Astrocyte of the hippocampus (primary cell): ENCODE measurements at regions not wholly inside any gene's neighbourhood (a gene's known extent, or its start where the extent isn't known, plus 50 kb on each side); places are given as distances from the start of the nearest gene placed in this dataset.
A peak's percentile ranks its signal among the peaks of the same experiment; 100 is the strongest.

Experiments
- DNase-seq: peaks from one replicate; pipeline ENCODE4 v3.0.0; 2011; ENCODE audit warnings: low read depth, low spot score

DNA sequence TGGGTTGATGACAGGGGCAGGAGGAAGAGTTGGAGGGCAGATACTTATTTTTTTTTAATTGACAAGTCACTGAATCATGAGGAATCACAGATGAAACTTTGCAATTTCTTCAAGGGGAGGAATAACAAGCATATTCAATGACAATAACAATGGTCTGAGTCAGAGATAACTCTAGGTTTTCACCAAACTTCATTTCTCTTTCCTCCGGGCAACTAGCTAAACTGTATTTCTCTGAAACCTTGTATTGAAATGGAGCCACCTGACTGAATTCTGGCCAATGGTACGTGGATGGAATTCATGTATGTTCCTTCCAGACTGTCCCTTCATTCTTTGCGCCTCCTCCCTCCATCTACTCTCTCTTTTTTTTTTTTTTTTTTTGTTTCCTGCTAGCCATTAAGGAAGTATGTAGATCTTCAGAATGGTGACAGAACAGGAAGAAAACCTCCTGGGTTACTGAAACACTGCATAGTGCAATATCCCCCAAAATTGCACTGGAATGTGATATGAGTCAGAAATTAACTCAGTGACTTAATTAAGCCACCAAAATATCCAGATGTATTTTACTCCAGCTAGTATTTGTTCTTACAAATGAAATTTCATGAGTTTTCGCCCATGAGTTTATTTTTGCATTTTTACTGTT is 495.4 kb downstream of the OTOL1 start:
- no peak for DNase-seq

DNA sequence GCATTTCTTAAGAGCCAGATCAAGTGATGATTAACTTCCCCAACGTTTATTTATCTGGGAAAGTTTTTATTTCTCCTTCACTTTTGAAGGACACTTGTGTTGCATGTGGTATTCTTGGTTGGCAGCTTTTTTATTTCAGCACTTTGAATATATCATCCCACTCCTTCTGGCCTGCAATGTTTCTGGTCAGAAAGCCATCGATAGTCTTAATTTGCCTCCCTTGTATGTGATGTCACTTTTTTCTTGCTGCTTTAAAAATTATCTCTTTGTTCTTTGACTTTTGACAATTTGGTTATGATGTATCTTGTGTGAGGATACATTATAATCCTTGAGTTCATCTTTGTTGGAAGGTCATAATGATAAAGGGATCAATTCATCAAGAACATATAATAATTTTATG is 503.2 kb downstream of the OTOL1 start:
- DNase-seq: no peak

DNA sequence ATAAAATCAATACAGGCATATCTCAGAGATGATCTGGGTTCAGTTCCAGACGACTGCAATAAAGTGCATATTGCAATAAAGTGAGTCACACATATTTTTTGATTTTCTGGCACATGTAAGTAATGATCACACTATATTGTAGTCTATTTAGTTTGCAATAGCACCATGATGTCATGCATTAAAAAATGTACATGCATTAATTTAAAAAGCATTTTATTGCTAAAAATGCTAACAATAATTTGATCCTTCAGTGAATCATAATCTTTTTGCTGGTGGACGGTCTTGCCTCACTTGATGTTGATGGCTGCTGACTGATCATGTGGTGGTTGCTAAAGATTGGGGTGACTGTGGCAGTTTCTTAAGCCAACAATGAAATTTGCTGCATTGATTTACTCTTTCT is 511.1 kb downstream of the OTOL1 start:
- no peak for DNase-seq

DNA sequence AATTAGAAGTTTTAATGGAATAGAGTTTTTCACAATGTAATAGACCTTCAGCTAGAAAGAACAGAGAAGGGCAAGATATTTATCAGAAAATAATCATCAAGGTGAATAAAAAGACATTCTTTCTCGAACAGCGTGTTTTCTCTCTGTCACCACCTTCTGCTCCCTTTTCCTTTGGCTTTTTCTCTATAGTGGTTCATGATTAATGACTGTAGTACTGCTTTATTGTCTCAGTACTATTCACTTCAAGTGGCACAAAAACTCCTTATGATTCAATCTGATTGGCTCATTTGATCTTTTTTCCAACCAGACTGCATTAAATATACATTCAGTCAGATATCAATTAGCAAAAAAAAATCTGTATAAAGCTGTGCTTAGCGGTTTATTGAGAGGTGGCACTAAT is 516.0 kb downstream of the OTOL1 start:
- no peak for DNase-seq

DNA sequence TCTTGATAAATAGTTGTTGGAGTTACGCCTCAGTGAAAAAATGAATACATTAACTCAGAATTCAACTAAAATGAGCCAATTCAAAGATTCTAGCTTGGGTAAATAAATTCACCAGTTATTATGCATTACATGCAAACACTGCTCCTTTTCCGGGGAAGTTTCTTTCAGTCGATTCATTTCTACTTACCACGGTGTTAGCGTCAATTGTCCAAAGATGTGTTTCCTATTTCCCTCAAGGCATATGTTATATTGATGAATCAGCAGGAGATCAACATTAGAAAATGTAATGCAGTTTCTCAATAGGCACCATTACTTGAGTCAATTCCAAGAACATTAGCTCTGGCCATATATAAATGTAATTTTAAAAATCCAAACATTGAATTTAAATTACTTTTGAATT is 517.7 kb downstream of the OTOL1 start:
- no peak for DNase-seq

GRCh38 chr3:162015856-162016255 is 519.2 kb downstream of the OTOL1 start:
- no peak for DNase-seq

DNA sequence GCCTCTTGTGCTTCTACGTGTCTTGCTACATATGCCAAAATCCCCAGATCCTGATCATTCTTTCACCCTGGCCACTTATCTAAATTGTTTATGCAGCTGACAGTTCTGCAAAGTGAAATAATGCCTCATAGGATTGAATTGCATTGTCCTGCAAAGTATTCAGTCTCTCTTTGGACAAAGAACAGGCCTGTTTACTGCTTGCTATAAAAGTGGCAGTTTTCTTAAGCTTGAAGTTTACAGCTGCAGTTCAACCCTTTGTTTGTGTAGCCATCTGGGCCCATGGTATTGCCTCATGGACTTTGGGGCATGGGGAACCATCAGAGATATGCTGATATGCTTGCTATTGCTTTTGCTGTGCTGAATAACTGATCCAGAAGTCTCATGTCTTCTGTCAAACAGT is 523.2 kb downstream of the OTOL1 start:
- DNase-seq: no peak

- no peak for DNase-seq
These were observed 524.6 kb downstream of the OTOL1 start for GRCh38 chr3:162021206-162021605.

DNA sequence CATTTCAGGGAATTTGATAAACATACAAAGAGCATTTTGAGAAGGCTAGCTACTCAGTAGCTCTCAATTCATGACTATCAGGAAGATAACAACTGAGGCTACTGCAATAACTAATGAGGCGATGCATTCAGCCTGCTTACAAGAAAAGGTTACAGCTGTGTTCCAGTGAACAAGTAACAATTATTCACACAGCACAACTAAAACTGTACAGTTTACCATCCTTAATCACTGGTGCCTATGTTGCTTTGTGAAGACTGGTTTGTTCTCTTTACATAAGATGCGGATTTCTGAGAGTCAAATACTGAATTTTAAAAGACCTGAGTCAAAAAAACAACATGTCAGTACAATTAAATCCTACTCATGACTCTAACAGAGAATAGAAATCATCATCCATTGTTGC is 526.3 kb downstream of the OTOL1 start:
- DNase-seq: no peak

GRCh38 chr3:162029736-162030135 is 533.1 kb downstream of the OTOL1 start:
- DNase-seq: no peak

GRCh38 chr3:162034368-162034767 is 537.8 kb downstream of the OTOL1 start:
- peak; percentile 87 for DNase-seq

DNA sequence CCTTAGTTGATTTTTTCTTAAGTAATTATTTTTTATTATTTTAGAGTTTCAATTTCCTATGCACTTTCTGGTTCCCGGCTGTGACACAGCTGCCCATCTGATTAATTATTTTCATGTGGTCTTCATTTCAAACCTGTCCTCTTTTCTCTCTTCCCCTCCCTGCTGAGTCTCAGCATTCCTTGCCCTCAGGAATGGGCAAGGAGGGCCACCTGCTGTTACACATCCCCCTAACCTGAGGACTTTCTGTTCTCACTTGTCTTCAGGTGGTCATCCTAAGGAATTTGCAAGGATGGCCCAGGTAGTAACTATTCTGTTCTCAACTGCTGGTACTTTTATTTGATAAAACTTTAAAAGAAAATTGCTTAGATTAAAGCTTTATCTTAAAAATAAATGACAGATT is 545.0 kb downstream of the OTOL1 start:
- no peak for DNase-seq

GRCh38 chr3:162052636-162053035 is 556.0 kb downstream of the OTOL1 start:
- DNase-seq: peak; percentile 9

DNA sequence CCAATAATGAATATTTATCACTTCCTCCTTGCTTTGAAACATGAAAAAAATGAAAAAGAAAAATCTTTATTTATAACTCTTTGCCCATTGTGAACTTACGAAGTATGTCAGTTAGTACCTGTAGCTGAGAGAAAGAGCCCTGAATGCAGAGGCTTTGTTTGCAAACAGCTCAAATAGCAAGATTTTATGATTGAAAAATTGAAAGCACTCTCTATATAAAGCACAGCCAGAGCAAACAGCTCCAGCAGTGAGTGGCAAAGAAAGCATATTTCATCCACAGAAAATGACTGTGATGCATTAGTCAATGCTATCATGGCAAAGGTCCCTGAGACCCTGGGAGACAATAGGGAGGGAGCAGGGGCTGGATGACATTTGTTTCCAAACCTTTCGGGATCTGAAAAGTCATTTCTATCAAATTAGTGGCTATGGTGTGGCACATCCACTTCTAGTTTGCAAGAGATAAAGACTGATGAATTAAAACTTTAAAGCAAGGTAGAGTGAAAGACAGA is 576.1 kb downstream of the OTOL1 start:
- DNase-seq: no peak

GRCh38 chr3:162073422-162073975 is 576.9 kb downstream of the OTOL1 start:
- no peak for DNase-seq

GRCh38 chr3:162077108-162077507 is 580.5 kb downstream of the OTOL1 start:
- DNase-seq: no peak

DNA sequence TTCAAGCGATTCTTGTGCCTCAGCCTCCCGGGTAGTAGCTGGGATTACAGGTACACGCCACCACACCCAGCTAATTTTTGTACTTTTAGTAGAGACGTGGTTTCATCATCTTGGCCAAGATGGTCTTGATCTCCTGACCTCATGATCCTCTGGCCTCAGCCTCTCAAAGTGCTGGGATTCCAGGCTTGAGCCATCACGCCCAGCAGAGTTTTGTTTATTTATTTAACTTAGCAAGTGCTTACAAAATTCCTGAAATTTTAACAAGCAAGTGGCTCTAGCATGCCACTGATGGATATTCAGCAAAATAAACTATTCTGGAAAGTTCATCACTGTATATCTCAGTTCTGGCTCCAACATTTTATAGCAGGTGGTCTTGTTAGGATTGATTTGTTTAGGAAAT is 585.9 kb downstream of the OTOL1 start:
- no peak for DNase-seq

GRCh38 chr3:162087361-162087760 is 590.8 kb downstream of the OTOL1 start:
- no peak for DNase-seq

GRCh38 chr3:162092751-162093150 is 596.1 kb downstream of the OTOL1 start:
- no peak for DNase-seq

DNA sequence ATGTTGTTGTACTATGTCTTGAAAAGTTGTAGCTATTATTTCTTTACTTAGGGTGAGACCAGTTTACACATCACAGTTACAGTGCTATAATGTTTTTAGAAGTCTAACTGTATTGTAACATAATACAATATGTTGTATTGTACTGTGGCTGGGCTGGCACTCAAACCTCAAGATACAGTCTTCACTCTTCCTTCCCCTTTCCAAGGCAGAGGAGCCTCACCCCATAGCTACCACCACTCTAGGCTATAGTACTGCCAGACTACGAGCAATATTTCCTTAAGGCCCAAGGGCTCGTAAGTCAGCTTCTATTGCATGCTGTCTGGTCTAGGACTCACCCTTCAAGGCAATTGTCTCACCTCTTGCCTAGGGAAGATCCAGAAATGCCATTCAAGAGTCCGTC is 597.7 kb downstream of the OTOL1 start:
- no peak for DNase-seq

GRCh38 chr3:162096874-162097273 is 600.3 kb downstream of the OTOL1 start:
- no peak for DNase-seq

GRCh38 chr3:162103808-162104207 is 607.2 kb downstream of the OTOL1 start:
- DNase-seq: no peak

GRCh38 chr3:162111861-162112260 is 615.3 kb downstream of the OTOL1 start:
- no peak for DNase-seq

DNA sequence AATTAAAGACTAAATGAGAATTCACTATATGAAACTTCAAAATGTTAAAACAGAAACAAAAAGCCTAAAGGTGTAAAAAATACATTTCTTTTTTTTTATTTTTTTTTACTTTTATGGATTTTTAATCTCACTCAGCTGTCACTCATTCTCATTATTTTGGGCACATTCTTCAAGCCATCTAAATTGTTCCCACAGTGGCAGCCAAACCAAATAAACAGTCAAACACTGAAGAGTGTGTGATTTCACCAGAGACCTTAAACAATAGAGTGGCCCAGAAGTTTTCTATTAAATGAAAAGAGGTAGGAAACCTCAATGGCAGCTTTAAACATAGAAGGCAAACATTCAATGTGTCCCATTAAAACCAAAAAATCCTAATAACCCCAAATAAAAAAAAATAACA is 616.1 kb downstream of the OTOL1 start:
- peak; percentile 19 for DNase-seq
